ENCODE measurements at regions not wholly inside any gene's neighbourhood (a gene's known extent, or its start where the extent isn't known, plus 50 kb on each side); places are given as distances from the start of the nearest gene placed in this dataset.

DNA sequence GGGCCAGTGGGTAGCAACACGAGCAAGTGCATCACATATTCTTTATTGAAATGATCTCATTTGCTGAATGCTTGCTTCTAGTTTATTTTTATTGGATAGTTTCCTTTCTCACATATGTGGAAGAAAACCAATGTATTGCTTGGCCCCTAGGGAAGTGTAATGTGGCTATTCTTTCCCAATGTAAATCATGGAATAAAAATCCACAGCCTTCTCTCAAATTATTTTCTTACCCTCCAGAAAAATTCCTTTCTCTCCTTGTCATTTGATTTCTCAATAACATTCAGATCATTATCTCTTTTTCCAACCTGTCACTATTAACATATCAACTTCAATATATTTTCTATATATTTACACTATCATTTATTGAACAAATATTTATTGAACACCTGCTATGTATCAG lies 51.9 kb upstream of the PTPRK start:
- no peak overlapping the region for H3K4me2 ChIP-seq (ENCODE audit: insufficient read depth, low read length)
- H3K4me1 ChIP-seq (ENCODE audit: insufficient read depth, low read length) = no peaks in the 10 kb centered on the region
- H4K20me1 ChIP-seq (ENCODE audit: insufficient read depth, low read length) = no peaks in the 10 kb centered on the region
- DNase-seq (no peak), ATAC-seq (ENCODE audit: insufficient read depth, low read depth) (no peak)
- no peak overlapping the region for H3K4me3 ChIP-seq (ENCODE audit: low read depth in 1 of 2, low read length in 2 of 2)
- no peak overlapping the region for H2AFZ ChIP-seq (ENCODE audit: low read depth, low read length)
- TF ChIP-seq EZH2 (IDR thresholded peaks at IDR 0.05; ENCODE audit: borderline replicate concordance, low read depth, low read length, severe bottlenecking) = no peak
- TF ChIP-seq, protein P1, sequence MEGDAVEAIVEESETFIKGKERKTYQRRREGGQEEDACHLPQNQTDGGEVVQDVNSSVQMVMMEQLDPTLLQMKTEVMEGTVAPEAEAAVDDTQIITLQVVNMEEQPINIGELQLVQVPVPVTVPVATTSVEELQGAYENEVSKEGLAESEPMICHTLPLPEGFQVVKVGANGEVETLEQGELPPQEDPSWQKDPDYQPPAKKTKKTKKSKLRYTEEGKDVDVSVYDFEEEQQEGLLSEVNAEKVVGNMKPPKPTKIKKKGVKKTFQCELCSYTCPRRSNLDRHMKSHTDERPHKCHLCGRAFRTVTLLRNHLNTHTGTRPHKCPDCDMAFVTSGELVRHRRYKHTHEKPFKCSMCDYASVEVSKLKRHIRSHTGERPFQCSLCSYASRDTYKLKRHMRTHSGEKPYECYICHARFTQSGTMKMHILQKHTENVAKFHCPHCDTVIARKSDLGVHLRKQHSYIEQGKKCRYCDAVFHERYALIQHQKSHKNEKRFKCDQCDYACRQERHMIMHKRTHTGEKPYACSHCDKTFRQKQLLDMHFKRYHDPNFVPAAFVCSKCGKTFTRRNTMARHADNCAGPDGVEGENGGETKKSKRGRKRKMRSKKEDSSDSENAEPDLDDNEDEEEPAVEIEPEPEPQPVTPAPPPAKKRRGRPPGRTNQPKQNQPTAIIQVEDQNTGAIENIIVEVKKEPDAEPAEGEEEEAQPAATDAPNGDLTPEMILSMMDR (IDR thresholded peaks at IDR 0.05; ENCODE audit: borderline replicate concordance, extremely low read depth, low read length, poor library complexity, severe bottlenecking) = no peak
- H3K9ac ChIP-seq (ENCODE audit: low read depth, low read length) = no peak overlapping the region
- H3K9me3 ChIP-seq (ENCODE audit: insufficient read depth, low read length, severe bottlenecking) = no peaks in the 10 kb centered on the region
- H3K36me3 ChIP-seq (ENCODE audit: insufficient read depth, low read length) = no peaks in the 10 kb centered on the region
- H3K79me2 ChIP-seq (ENCODE audit: insufficient read depth, low read length) = no peaks in the 10 kb centered on the region
- H3K27ac ChIP-seq (ENCODE audit: low read length) = no peak overlapping the region
- no peaks in the 10 kb centered on the region for H3K27me3 ChIP-seq (ENCODE audit: insufficient read depth, low read length, poor library complexity)

DNA sequence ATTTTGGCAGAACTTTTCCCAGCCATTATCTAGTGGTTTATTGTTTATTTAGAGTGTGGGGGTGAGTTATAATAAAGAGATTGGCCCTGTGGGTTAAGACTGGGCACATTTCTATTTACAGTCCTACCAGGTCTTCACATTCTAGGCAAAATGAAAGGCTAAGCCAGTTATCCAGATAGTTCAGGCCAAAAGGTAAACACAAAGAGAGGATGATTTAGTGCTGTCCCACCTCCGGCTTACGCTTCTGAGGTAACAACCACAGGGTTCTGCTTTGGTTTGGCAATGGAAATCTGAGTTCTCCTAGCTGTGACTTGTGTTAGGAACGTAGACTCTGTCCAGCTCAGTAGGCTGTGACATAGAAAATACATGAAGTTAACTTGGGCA lies 50.3 kb upstream of the PTPRK start:
- TF ChIP-seq EZH2 (IDR thresholded peaks at IDR 0.05; ENCODE audit: borderline replicate concordance, low read depth, low read length, severe bottlenecking) = no peak
- TF ChIP-seq, protein P1 (IDR thresholded peaks at IDR 0.05; ENCODE audit: borderline replicate concordance, extremely low read depth, low read length, poor library complexity, severe bottlenecking) = no peak
- no peak overlapping the region for H3K9ac ChIP-seq (ENCODE audit: low read depth, low read length)
- DNase-seq = no peak
- no peaks in the 10 kb centered on the region for H3K79me2 ChIP-seq (ENCODE audit: insufficient read depth, low read length)
- H4K20me1 ChIP-seq (ENCODE audit: insufficient read depth, low read length) = no peaks in the 10 kb centered on the region
- no peak overlapping the region for H3K4me2 ChIP-seq (ENCODE audit: insufficient read depth, low read length)
- H3K27me3 ChIP-seq (ENCODE audit: insufficient read depth, low read length, poor library complexity) = no peaks in the 10 kb centered on the region
- H3K27ac ChIP-seq (ENCODE audit: low read length) = no peak overlapping the region
- no peak for ATAC-seq (ENCODE audit: insufficient read depth, low read depth)
- H3K4me1 ChIP-seq (ENCODE audit: insufficient read depth, low read length) = no peaks in the 10 kb centered on the region
- H3K36me3 ChIP-seq (ENCODE audit: insufficient read depth, low read length) = no peaks in the 10 kb centered on the region
- H2AFZ ChIP-seq (ENCODE audit: low read depth, low read length) = no peak overlapping the region
- H3K9me3 ChIP-seq (ENCODE audit: insufficient read depth, low read length, severe bottlenecking) = no peaks in the 10 kb centered on the region
- H3K4me3 ChIP-seq (ENCODE audit: low read depth in 1 of 2, low read length in 2 of 2) = no peak overlapping the region

DNA sequence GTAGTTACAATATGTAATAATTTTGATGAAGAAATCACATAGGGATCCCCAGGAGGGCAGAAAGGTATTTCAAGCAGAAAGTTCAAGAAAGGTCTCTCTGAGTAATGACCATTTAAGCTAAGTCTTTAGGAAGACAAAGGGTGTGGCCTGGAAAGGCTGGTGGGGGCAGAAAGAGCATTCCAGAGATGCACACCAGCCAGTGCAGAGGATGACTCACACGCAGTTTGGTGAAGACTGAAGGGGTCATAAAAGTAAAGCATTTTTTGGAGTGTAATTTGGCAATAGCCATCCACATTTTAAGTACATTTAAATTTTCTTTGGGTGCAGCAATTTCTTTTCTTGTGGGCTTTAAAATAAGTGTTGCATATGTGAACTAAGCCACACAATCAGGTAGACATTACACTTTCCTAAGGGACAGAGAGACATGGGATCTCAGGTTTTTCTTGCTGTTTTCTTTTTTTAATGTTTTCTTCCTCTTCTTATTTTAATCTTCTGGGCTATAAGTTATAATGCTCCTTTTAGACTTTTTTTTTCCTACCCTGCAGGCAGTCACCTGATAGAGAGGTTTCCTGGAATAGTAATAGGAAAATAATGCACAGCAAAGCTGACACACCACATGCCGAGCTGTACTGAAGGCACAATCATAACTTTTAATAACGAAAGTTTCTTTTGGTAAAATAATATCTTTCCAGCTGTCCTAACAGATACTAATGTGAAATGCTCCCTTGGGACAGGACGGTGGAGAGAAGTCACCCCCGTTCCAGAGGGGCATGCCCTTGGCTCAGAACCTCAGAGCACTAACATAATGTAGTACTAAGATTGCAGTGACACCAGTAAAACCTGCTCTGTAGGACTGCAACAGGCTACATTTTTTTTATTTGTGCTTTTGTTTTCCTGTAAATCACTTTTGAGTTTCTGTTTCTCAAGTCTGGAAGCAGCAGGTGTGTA lies 49.6 kb upstream of the PTPRK start:
- no peaks in the 10 kb centered on the region for H3K9me3 ChIP-seq (ENCODE audit: insufficient read depth, low read length, severe bottlenecking)
- DNase-seq = no peak
- TF ChIP-seq, protein P1 (IDR thresholded peaks at IDR 0.05; ENCODE audit: borderline replicate concordance, extremely low read depth, low read length, poor library complexity, severe bottlenecking) = no peak
- TF ChIP-seq EZH2 (IDR thresholded peaks at IDR 0.05; ENCODE audit: borderline replicate concordance, low read depth, low read length, severe bottlenecking) = no peak
- no peaks in the 10 kb centered on the region for H3K36me3 ChIP-seq (ENCODE audit: insufficient read depth, low read length)
- no peaks in the 10 kb centered on the region for H3K27me3 ChIP-seq (ENCODE audit: insufficient read depth, low read length, poor library complexity)
- H2AFZ ChIP-seq (ENCODE audit: low read depth, low read length) = no peak overlapping the region
- no peak for ATAC-seq (ENCODE audit: insufficient read depth, low read depth)
- H3K27ac ChIP-seq (ENCODE audit: low read length) = no peak overlapping the region
- no peak overlapping the region for H3K4me2 ChIP-seq (ENCODE audit: insufficient read depth, low read length)
- H3K79me2 ChIP-seq (ENCODE audit: insufficient read depth, low read length) = no peaks in the 10 kb centered on the region
- H3K4me1 ChIP-seq (ENCODE audit: insufficient read depth, low read length) = no peaks in the 10 kb centered on the region
- no peak overlapping the region for H3K4me3 ChIP-seq (ENCODE audit: low read depth in 1 of 2, low read length in 2 of 2)
- H4K20me1 ChIP-seq (ENCODE audit: insufficient read depth, low read length) = no peaks in the 10 kb centered on the region
- no peak overlapping the region for H3K9ac ChIP-seq (ENCODE audit: low read depth, low read length)
